Heart left ventricle (tissue), 16 donors: ENCODE measurements at regions not wholly inside any gene's neighbourhood (a gene's known extent, or its start where the extent isn't known, plus 50 kb on each side); places are given as distances from the start of the nearest gene placed in this dataset.

Experiments used
- ATAC-seq, 4 donors: fragments of 200-7000 bp; cut with Tn5 transposase; one replicate each; pipeline ENCODE4 v1.9.1; 2020 to 2022; ENCODE audit warnings: moderate library complexity in 4 of 4, mild to moderate bottlenecking in 3 of 4, moderate number of reproducible peaks in 1 of 4
- DNase-seq, 5 donors: peaks; one replicate each; pipeline ENCODE4 v3.0.0-alpha.2; 2020
- H3K27ac ChIP-seq, 12 donors: fragments of 200-600 bp; sonication (generic) in 4 of 12; one replicate each; pipeline versions ENCODE4 v1.5.0 to v1.8.0; 2016 to 2022; ENCODE audit warnings: mild to moderate bottlenecking in 2 of 12
- H3K27me3 ChIP-seq, 9 donors: fragments of 200-600 bp; sonication (generic) in 2 of 9; one replicate each; pipeline versions ENCODE4 v1.5.1 to v1.8.0; 2016 to 2022; ENCODE audit warnings: mild to moderate bottlenecking in 3 of 9
- H3K36me3 ChIP-seq, 9 donors: fragments of 200-600 bp; sonication (generic) in 2 of 9; one replicate each; pipeline versions ENCODE4 v1.5.0 to v1.8.0; 2018 to 2022; ENCODE audit warnings: mild to moderate bottlenecking in 2 of 9
- H3K4me1 ChIP-seq, 12 donors: fragments of 200-600 bp; sonication (generic) in 4 of 12; one replicate each; pipeline versions ENCODE4 v1.5.0 to v1.8.0; 2016 to 2022; ENCODE audit warnings: mild to moderate bottlenecking in 3 of 12
- H3K4me3 ChIP-seq, 12 donors: fragments of 200-600 bp; sonication (generic) in 4 of 12; one replicate each; pipeline versions ENCODE4 v1.5.0 to v1.8.0; 2017 to 2022; ENCODE audit warnings: mild to moderate bottlenecking in 9 of 12, moderate library complexity in 4 of 12
- H3K9me3 ChIP-seq, 12 donors: fragments of 200-600 bp; sonication (generic) in 4 of 12; one replicate each; pipeline versions ENCODE4 v1.5.0 to v1.8.0; 2016 to 2022; ENCODE audit warnings: mild to moderate bottlenecking in 1 of 12
- CTCF ChIP-seq, 12 donors: fragments of 200-600 bp; sonication (generic) in 4 of 12; IDR thresholded peaks; one replicate each; pipeline versions ENCODE4 v1.5.0 to v1.8.0; 2018 to 2022; ENCODE audit warnings: antibody characterized with exemption in 12 of 12, mild to moderate bottlenecking in 5 of 12
- POLR2A ChIP-seq, 2 donors: fragments of 450-650 bp; IDR thresholded peaks; one replicate each; pipeline ENCODE4 v1.6.1; 2017; ENCODE audit warnings: antibody characterized with exemption in 2 of 2, mild to moderate bottlenecking in 2 of 2, moderate library complexity in 2 of 2
- WGBS, 4 donors: extraction: QIAGEN DNeasy Blood & Tissue Kit in 2 of 4; methylation state at CpG; one replicate each; pipeline versions ENCODE4 v1.1.5 to v1.1.7; 2013 to 2018; 5-methylcytosine and 5-hydroxymethylcytosine counted together
- intact Hi-C, 10 donors: fragments of 100-400 bp; cut with DNase I; formaldehyde crosslinking; loops; one replicate each; pipeline versions ENCODE4 v1.11.1 to v1.14.2; 2022
- donor health status: ischemic (EF 13 %, LVEDD 7.1; RV severe dilation, severe dysfunction).
- donor health status: healthy with polysubstance abuse.
- donor health status: DM: no; HTN: yes; CAD: no.
- donor health status: DM: no; HTN: no; CAD: no.
- donor health status: ischemic (EF 25% LVEDD 6.9; RV normal size, moderate dysfunction).
- donor health status: ischemic (EF 25% LVEDD 5.7; RV mildly dilated, moderate dysfunction).
- donor health status: healthy.
- donor health status: DM: yes; HTN: yes; CAD: no.
- donor health status: ischemic (EF 35%, LVEDD 5.7; RV mildly dilated, moderate dysfunction).
- donor health status: nonischemic (EF 11% LVEDD 7.7; RV severe dilation, severe dysfunction).
- donor health status: DM: yes; HTN: yes; CAD: no.
- donor health status: PGD.
- donor health status: ischemic (EF 29% LVEDD 5.4; RV normal size, mild dysfunction).
- donor health status: nonischemic (EF 23%, LVEDD 6.1; RV moderate dilation, normal function).

GRCh38 chr1:80359666-80360065, 1353.1 kb upstream of the ADGRL4 start:
- H3K36me3 ChIP-seq: no peaks in the 10 kb centered on the region
- ATAC-seq (no peak), DNase-seq (no peak)
- no peak for TF ChIP-seq CTCF (IDR thresholded peaks at IDR 0.05)
- TF ChIP-seq POLR2A (IDR thresholded peaks at IDR 0.05): no peak
- H3K9me3 ChIP-seq: no peaks in the 10 kb centered on the region
- 78 to 91% (median 85%) methylated on average over 2 of the region's 2 CpGs for WGBS, 4 donors
- no peak overlapping the region for H3K4me3 ChIP-seq
- H3K27me3 ChIP-seq: no peaks in the 10 kb centered on the region
- H3K4me1 ChIP-seq: no peaks in the 10 kb centered on the region
- intact Hi-C loops: no loop called here
- no peak overlapping the region for H3K27ac ChIP-seq

GRCh38 chr1:80349218-80349617, 1342.7 kb upstream of the ADGRL4 start:
- TF ChIP-seq POLR2A (IDR thresholded peaks at IDR 0.05) (no peak), CTCF (IDR thresholded peaks at IDR 0.05) (no peak)
- DNase-seq: no peak
- no peak for ATAC-seq
- Histone ChIP-seq H3K27me3 (no peaks in the 10 kb centered on the region), H3K36me3 (no peaks in the 10 kb centered on the region), H3K4me3 (no peak overlapping the region), H3K9me3 (no peaks in the 10 kb centered on the region), H3K27ac (no peak overlapping the region), H3K4me1 (no peaks in the 10 kb centered on the region)
- WGBS, 4 donors: 88 to 94% (median 92%) methylated on average over 9 of the region's 9 CpGs
- intact Hi-C loops: no loop called here

- ATAC-seq: no peak
- intact Hi-C loops: no loop called here
Observed at GRCh38 chr1:80341021-80341420, 1334.5 kb upstream of the ADGRL4 start.

GRCh38 chr1:80318108-80318507, 1311.6 kb upstream of the ADGRL4 start:
- Histone ChIP-seq H3K4me3 (no peak overlapping the region), H3K9me3 (no peaks in the 10 kb centered on the region), H3K36me3 (no peaks in the 10 kb centered on the region), H3K4me1 (no peaks in the 10 kb centered on the region), H3K27me3 (no peaks in the 10 kb centered on the region), H3K27ac (no peak overlapping the region)
- no peak for TF ChIP-seq POLR2A (IDR thresholded peaks at IDR 0.05)
- no peak for TF ChIP-seq CTCF (IDR thresholded peaks at IDR 0.05)
- DNase-seq (no peak), ATAC-seq (no peak)
- intact Hi-C loops: no loop called here
- 77 to 91% (median 81%) methylated on average over 5 of the region's 5 CpGs for WGBS, 4 donors

More at GRCh38 chr1:80341021-80341420, 1334.5 kb upstream of the ADGRL4 start:
- H3K36me3 ChIP-seq: no peaks in the 10 kb centered on the region
- no peak for DNase-seq
- WGBS, 4 donors: 81 to 87% (median 84%) methylated on average over 3 of the region's 3 CpGs
- no peak for TF ChIP-seq CTCF (IDR thresholded peaks at IDR 0.05)
- TF ChIP-seq POLR2A (IDR thresholded peaks at IDR 0.05): no peak
- no peaks in the 10 kb centered on the region for H3K4me1 ChIP-seq
- no peaks in the 10 kb centered on the region for H3K27me3 ChIP-seq
- no peak overlapping the region for H3K4me3 ChIP-seq
- H3K27ac ChIP-seq: no peak overlapping the region
- peaks cover 0 to 20% (median 4%) of the 10 kb centered on the region in 12 donors for H3K9me3 ChIP-seq
